ENCODE measurements at regions not wholly inside any gene's neighbourhood (a gene's known extent, or its start where the extent isn't known, plus 50 kb on each side); places are given as distances from the start of the nearest gene placed in this dataset.

DNA sequence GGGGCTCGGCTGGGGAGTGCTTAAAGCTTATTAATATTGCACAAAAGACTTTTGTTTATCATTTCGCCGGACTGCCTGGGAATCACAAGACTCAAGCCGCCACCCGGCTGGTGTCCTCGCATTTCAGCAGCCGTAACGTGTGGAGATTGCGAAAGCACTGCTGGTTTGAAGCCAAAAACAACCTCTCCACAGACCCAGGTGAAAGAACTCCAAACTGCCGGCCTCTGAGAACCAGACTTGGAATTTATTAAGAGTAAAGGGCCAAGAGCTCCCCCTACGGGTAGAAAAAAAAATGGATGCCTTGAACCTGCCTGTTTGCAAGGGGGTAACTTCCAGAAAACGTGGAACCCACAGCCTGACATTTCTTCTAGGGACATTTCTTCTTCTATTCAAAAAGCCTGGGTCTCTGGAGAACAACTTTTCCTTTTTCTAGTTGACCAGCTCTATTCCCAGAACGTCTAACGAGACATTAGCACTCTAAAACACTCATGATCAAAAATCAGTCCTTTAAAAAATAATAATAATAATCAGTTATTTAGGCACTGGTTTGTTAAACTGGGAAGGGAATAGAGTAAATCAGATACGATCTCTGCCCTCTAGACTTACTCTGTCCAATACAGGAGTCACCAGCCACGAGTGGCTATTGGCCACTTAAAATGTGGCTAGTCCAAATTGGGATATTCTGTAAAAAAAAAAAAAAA is 216.3 kb downstream of the C1D start (continued):
- peak; percentile 70; the same call in 1 of the 2 replicates for TF ChIP-seq ZNF788 (CRISPR knock-in tag; IDR thresholded peaks at IDR 0.05; ENCODE audit: borderline replicate concordance)
- no peak for TF ChIP-seq MEIS2 (CRISPR knock-in tag; IDR thresholded peaks at IDR 0.05)
- TF ChIP-seq TMF1 (CRISPR knock-in tag; IDR thresholded peaks at IDR 0.05; ENCODE audit: low read depth), result no peak
- no peak for TF ChIP-seq ZBTB8A (CRISPR knock-in tag; IDR thresholded peaks at IDR 0.05; ENCODE audit: borderline replicate concordance, low read depth)
- TF ChIP-seq, protein P1, sequence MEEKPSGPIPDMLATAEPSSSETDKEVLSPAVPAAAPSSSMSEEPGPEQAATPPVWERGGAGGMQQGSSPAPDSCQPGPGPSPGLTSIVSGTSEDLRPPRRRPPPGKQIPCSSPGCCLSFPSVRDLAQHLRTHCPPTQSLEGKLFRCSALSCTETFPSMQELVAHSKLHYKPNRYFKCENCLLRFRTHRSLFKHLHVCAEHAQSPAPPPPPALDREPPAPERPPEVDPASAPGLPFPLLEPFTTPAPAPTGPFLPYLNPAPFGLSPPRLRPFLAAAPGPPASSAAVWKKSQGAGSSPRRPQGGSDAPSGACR (CRISPR knock-in tag; IDR thresholded peaks at IDR 0.05), result no peak
- TF ChIP-seq, protein P2, sequence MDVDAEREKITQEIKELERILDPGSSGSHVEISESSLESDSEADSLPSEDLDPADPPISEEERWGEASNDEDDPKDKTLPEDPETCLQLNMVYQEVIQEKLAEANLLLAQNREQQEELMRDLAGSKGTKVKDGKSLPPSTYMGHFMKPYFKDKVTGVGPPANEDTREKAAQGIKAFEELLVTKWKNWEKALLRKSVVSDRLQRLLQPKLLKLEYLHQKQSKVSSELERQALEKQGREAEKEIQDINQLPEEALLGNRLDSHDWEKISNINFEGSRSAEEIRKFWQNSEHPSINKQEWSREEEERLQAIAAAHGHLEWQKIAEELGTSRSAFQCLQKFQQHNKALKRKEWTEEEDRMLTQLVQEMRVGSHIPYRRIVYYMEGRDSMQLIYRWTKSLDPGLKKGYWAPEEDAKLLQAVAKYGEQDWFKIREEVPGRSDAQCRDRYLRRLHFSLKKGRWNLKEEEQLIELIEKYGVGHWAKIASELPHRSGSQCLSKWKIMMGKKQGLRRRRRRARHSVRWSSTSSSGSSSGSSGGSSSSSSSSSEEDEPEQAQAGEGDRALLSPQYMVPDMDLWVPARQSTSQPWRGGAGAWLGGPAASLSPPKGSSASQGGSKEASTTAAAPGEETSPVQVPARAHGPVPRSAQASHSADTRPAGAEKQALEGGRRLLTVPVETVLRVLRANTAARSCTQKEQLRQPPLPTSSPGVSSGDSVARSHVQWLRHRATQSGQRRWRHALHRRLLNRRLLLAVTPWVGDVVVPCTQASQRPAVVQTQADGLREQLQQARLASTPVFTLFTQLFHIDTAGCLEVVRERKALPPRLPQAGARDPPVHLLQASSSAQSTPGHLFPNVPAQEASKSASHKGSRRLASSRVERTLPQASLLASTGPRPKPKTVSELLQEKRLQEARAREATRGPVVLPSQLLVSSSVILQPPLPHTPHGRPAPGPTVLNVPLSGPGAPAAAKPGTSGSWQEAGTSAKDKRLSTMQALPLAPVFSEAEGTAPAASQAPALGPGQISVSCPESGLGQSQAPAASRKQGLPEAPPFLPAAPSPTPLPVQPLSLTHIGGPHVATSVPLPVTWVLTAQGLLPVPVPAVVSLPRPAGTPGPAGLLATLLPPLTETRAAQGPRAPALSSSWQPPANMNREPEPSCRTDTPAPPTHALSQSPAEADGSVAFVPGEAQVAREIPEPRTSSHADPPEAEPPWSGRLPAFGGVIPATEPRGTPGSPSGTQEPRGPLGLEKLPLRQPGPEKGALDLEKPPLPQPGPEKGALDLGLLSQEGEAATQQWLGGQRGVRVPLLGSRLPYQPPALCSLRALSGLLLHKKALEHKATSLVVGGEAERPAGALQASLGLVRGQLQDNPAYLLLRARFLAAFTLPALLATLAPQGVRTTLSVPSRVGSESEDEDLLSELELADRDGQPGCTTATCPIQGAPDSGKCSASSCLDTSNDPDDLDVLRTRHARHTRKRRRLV (CRISPR knock-in tag; IDR thresholded peaks at IDR 0.05), result 0 out of 2 replicates have a peak, but pooled peaks have one; percentile 50
- TF ChIP-seq ZNF501 (CRISPR knock-in tag; IDR thresholded peaks at IDR 0.05), result peak; percentile 69
- TF ChIP-seq ZNF576 (CRISPR knock-in tag; IDR thresholded peaks at IDR 0.05), result no peak
- TF ChIP-seq ZFP36L1 (CRISPR knock-in tag; IDR thresholded peaks at IDR 0.05), result no peak
- no peak for TF ChIP-seq ZNF703 (CRISPR knock-in tag; IDR thresholded peaks at IDR 0.05; ENCODE audit: borderline replicate concordance)
- TF ChIP-seq KDM6A (CRISPR knock-in tag; IDR thresholded peaks at IDR 0.05; ENCODE audit: low read depth), result no peak
- TF ChIP-seq, protein P3, sequence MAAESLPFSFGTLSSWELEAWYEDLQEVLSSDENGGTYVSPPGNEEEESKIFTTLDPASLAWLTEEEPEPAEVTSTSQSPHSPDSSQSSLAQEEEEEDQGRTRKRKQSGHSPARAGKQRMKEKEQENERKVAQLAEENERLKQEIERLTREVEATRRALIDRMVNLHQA (CRISPR knock-in tag; IDR thresholded peaks at IDR 0.05), result no peak
- TF ChIP-seq ZEB1 (IDR thresholded peaks at IDR 0.05; ENCODE audit: insufficient replicate concordance, low read depth), result no peak
- no peak for TF ChIP-seq E2F2 (CRISPR knock-in tag; IDR thresholded peaks at IDR 0.05; ENCODE audit: borderline replicate concordance)
- no peak for TF ChIP-seq IKZF1 (IDR thresholded peaks at IDR 0.05)
- TF ChIP-seq KAT2B (IDR thresholded peaks at IDR 0.05; ENCODE audit: borderline replicate concordance, low read depth, low read length), result no peak
- TF ChIP-seq ZBTB42 (CRISPR knock-in tag; IDR thresholded peaks at IDR 0.05), result no peak
- TF ChIP-seq MED13 (CRISPR knock-in tag; IDR thresholded peaks at IDR 0.05), result no peak
- peak; percentile 81; the same call in 1 of the 2 replicates for TF ChIP-seq HOXA5 (CRISPR knock-in tag; IDR thresholded peaks at IDR 0.05)
- 0 out of 2 replicates have a peak, but pooled peaks have one; percentile 61 for TF ChIP-seq CCDC6 (CRISPR knock-in tag; IDR thresholded peaks at IDR 0.05)
- no peak for TF ChIP-seq ZNF280B (CRISPR knock-in tag; IDR thresholded peaks at IDR 0.05; ENCODE audit: borderline replicate concordance)
